A673 (cell line): ENCODE measurements at regions not wholly inside any gene's neighbourhood (a gene's known extent, or its start where the extent isn't known, plus 50 kb on each side); places are given as distances from the start of the nearest gene placed in this dataset.

Experiments used
- CTCF ChIP-seq: fragments of 300-800, 200-600 bp; sonication (generic); conservative IDR thresholded peaks from 2 replicates; pipeline ENCODE4 v1.5.1; 2017; ENCODE audit warnings: low read depth, mild to moderate bottlenecking, antibody characterized with exemption, low read length, moderate library complexity, mixed read lengths
- EZH2 ChIP-seq: fragments of 200-600 bp; sonication (generic); IDR thresholded peaks from 2 replicates; pipeline ENCODE4 v1.6.1; 2017; ENCODE audit warnings: borderline replicate concordance, low read depth, mild to moderate bottlenecking, mixed read lengths, antibody characterized with exemption, low read length; ENCODE audit not compliant: poor library complexity, severe bottlenecking

GRCh38 chr5:6547498-6547897, 85.3 kb downstream of the NSUN2 start:
- TF ChIP-seq CTCF (no peak), EZH2 (no peak)
